WERI-Rb-1 (cell line): ENCODE measurements at regions not wholly inside any gene's neighbourhood (a gene's known extent, or its start where the extent isn't known, plus 50 kb on each side); places are given as distances from the start of the nearest gene placed in this dataset.
"Not testable (repeated sequence)": the region's sequence is repeated elsewhere in the genome, so short reads cannot be mapped to it uniquely, and the experiment has no call there.

Experiments
- DNase-seq: peaks from one replicate; pipeline ENCODE4 v3.0.0-alpha.2; 2020
- H3K27ac ChIP-seq: fragments of 250-450 bp; sonication (Bioruptor Pico); 2 replicates; pipeline ENCODE4 v1.5.1; 2020; ENCODE audit warnings: mild to moderate bottlenecking, moderate library complexity
- H3K27me3 ChIP-seq: fragments of 250-450 bp; sonication (Bioruptor Pico); 2 replicates; pipeline ENCODE4 v1.5.1; 2021; ENCODE audit warnings: mild to moderate bottlenecking, low read depth, moderate library complexity; ENCODE audit not compliant: insufficient read depth, severe bottlenecking
- H3K36me3 ChIP-seq: fragments of 250-450 bp; sonication (Bioruptor Pico); 2 replicates; pipeline ENCODE4 v1.5.1; 2020; ENCODE audit warnings: mild to moderate bottlenecking, moderate library complexity
- H3K4me3 ChIP-seq: 2 replicates; pipeline ENCODE4 v1.5.1; 2011; ENCODE audit warnings: low read depth, mild to moderate bottlenecking, control low read depth, low read length
- H3K9me3 ChIP-seq: fragments of 250-450 bp; sonication (Bioruptor Pico); 2 replicates; pipeline ENCODE4 v1.5.1; 2021; ENCODE audit warnings: mild to moderate bottlenecking, moderate library complexity; ENCODE audit not compliant: severe bottlenecking

GRCh38 chr22:18787529-18787928 lies 118.6 kb upstream of the DGCR6 start:
- peak; percentile 3 for DNase-seq
- H3K27ac ChIP-seq, H3K27me3 ChIP-seq, H3K9me3 ChIP-seq, H3K4me3 ChIP-seq, H3K36me3 ChIP-seq: not testable (repeated sequence)

GRCh38 chr22:18810379-18810778 lies 95.7 kb upstream of the DGCR6 start:
- not testable (repeated sequence) for H3K27ac ChIP-seq, H3K4me3 ChIP-seq, DNase-seq, H3K36me3 ChIP-seq, H3K27me3 ChIP-seq, H3K9me3 ChIP-seq

- not testable (repeated sequence) for DNase-seq, H3K9me3 ChIP-seq, H3K36me3 ChIP-seq, H3K4me3 ChIP-seq, H3K27me3 ChIP-seq, H3K27ac ChIP-seq
These were observed 87.1 kb upstream of the DGCR6 start for GRCh38 chr22:18819064-18819463.
